ENCODE measurements at regions not wholly inside any gene's neighbourhood (a gene's known extent, or its start where the extent isn't known, plus 50 kb on each side); places are given as distances from the start of the nearest gene placed in this dataset.
A peak's percentile ranks its signal among the peaks of the same experiment; 100 is the strongest.

DNA sequence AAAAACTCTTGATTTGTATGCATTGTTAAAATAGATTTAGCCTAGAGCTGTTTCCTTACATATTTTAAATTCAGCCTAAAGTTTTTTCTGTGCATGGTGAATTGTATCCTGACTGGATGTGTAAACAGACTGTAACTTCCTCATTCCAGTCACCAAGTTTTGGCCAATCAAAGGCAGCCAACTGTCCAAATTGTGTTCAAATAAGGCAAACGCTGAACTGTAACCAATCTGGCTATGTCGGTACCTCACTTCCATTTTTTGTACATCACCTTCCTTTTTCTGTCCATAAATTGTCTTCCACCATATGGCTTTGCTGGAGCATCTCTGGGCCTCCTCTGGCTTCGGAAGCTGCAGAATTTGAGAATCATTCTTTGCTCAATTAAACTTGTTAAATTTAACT lies 1921.9 kb upstream of the SEL1L start:
- Histone ChIP-seq H3K36me3 (ENCODE audit: low read depth) (no peaks in the 10 kb centered on the region), H3K9me3 (peaks cover 28% of the 10 kb centered on the region), H3K4me1 (ENCODE audit: low read depth) (no peaks in the 10 kb centered on the region), H3K4me3 (no peak overlapping the region)
- DNase-seq (no peak), ATAC-seq (no peak)
- no peak for TF ChIP-seq CTCF (IDR thresholded peaks at IDR 0.05)
- intact Hi-C loops (cut with DNase I, micrococcal nuclease) = no loop called here

DNA sequence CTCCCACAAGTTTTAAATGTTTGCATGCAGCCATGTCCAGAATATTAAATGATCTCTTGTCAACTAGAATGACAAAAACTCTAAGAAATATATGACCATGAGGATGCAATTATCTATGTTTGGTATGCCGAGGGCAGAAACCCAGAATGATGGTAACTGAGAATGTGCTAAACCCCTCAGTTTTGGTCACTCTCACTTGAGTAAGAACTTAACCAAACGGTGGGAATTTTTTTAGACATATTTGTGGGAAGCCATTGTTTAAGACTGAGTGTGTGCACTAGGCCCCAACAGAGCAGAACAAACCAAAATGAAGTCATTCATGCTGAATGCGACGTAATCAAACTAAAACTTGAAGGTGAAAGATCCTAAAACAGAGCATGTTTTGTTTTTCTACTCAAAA lies 1927.9 kb upstream of the SEL1L start:
- ATAC-seq = no peak
- no peaks in the 10 kb centered on the region for H3K36me3 ChIP-seq (ENCODE audit: low read depth)

GRCh38 chr14:83462759-83463158 lies 1929.1 kb upstream of the SEL1L start:
- no peak for TF ChIP-seq CTCF (IDR thresholded peaks at IDR 0.05)
- Histone ChIP-seq H3K36me3 (ENCODE audit: low read depth) (no peaks in the 10 kb centered on the region), H3K9me3 (peaks cover 17% of the 10 kb centered on the region), H3K4me3 (no peak overlapping the region), H3K4me1 (ENCODE audit: low read depth) (no peaks in the 10 kb centered on the region)
- intact Hi-C loops (cut with DNase I, micrococcal nuclease) = no loop called here
- DNase-seq = no peak
- ATAC-seq = no peak

More for the DNA sequence above, 1927.9 kb upstream of the SEL1L start:
- intact Hi-C loops (cut with DNase I, micrococcal nuclease) = no loop called here
- no peak overlapping the region for H3K4me3 ChIP-seq
- no peak for DNase-seq
- peaks cover 17% of the 10 kb centered on the region for H3K9me3 ChIP-seq
- H3K4me1 ChIP-seq (ENCODE audit: low read depth) = no peaks in the 10 kb centered on the region
- TF ChIP-seq CTCF (IDR thresholded peaks at IDR 0.05) = no peak

DNA sequence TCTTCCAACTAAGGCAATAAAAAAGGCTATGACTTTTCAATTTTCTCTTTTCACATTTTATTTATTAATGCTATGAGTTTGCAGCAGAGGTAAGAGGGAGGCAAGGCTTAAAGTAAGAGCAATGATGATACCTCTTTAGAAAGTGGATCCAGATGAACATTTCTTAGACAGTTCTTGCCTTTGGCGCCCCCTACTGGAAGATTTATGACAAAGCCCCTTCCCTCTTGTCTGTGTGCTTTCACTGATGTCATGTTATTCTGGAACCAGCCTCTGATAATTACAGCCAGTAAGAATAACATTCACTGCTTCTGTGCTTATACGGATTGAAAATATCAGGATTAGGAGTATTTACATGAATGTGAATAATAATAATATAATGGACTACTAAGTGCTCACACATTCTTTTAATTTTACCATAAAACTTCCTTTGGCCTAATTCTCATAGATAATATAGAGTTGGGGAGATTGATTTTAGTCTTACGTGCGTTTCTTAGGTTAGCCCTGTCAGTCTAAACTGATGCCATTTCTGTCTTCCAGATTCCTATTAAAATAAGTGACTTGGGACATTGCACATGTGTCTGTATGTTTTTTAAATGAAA lies 1929.9 kb upstream of the SEL1L start:
- TF ChIP-seq CTCF (IDR thresholded peaks at IDR 0.05) = peak; percentile 20
- ATAC-seq (no peak), DNase-seq (peak in 1 of 3 donors; percentile 55)
- Histone ChIP-seq H3K36me3 (ENCODE audit: low read depth) (no peaks in the 10 kb centered on the region), H3K9me3 (peaks cover 12% of the 10 kb centered on the region), H3K4me1 (ENCODE audit: low read depth) (no peaks in the 10 kb centered on the region), H3K4me3 (no peak overlapping the region)
- intact Hi-C loops (cut with DNase I, micrococcal nuclease) = no loop called here

DNA sequence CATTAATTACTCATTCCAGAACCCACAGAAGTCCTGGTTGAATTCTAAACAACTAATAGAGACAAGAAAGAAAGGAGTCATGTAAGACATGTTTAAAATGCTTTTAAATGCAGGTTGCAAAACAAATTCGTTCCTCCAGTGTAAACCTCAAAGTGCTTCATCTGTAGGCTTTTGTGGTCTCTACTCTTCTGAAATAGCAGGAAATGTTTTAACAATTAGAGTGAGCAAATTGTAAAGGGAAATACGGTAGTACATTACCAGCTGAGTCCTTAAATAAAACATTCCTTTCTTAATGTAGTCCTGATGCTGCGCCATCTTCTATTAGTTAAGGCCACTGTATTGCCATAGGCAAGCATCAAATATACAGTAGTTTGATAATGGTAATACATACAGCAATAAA lies 1934.2 kb upstream of the SEL1L start:
- no peak for ATAC-seq
- H3K9me3 ChIP-seq = no peaks in the 10 kb centered on the region
- TF ChIP-seq CTCF (IDR thresholded peaks at IDR 0.05) = no peak

GRCh38 chr14:83470466-83470865 lies 1936.8 kb upstream of the SEL1L start:
- H3K4me1 ChIP-seq (ENCODE audit: low read depth) = no peaks in the 10 kb centered on the region
- H3K36me3 ChIP-seq (ENCODE audit: low read depth) = no peaks in the 10 kb centered on the region
- no peaks in the 10 kb centered on the region for H3K9me3 ChIP-seq
- DNase-seq (no peak), ATAC-seq (no peak)
- TF ChIP-seq CTCF (IDR thresholded peaks at IDR 0.05) = no peak
- intact Hi-C loops (cut with DNase I, micrococcal nuclease) = no loop called here
- no peak overlapping the region for H3K4me3 ChIP-seq

More for the DNA sequence above, 1934.2 kb upstream of the SEL1L start:
- intact Hi-C loops (cut with DNase I, micrococcal nuclease) = no loop called here
- DNase-seq = no peak
- Histone ChIP-seq H3K4me3 (no peak overlapping the region), H3K4me1 (ENCODE audit: low read depth) (no peaks in the 10 kb centered on the region), H3K36me3 (ENCODE audit: low read depth) (no peaks in the 10 kb centered on the region)

All from mucosa of descending colon (tissue), 3 donors.